ENCODE measurements at regions not wholly inside any gene's neighbourhood (a gene's known extent, or its start where the extent isn't known, plus 50 kb on each side); places are given as distances from the start of the nearest gene placed in this dataset.

GRCh38 chr5:39800042-39800601 is 375.3 kb upstream of the DAB2 start:
- DNase-seq (ENCODE audit: low read depth), result no peak

- DNase-seq (ENCODE audit: low read depth), result no peak
Measured at GRCh38 chr5:39799242-39799641, 374.5 kb upstream of the DAB2 start.

- no peak for DNase-seq (ENCODE audit: low read depth)
Measured at GRCh38 chr5:39794513-39795210, 369.9 kb upstream of the DAB2 start.

- no peak for DNase-seq (ENCODE audit: low read depth)
Measured at GRCh38 chr5:39785410-39785809, 360.6 kb upstream of the DAB2 start.

- no peak for DNase-seq (ENCODE audit: low read depth)
Measured at GRCh38 chr5:39783756-39784421, 359.1 kb upstream of the DAB2 start.

- DNase-seq (ENCODE audit: low read depth), result no peak
Measured at GRCh38 chr5:39780347-39780746, 355.6 kb upstream of the DAB2 start.

GRCh38 chr5:39779831-39780230 is 355.1 kb upstream of the DAB2 start:
- DNase-seq (ENCODE audit: low read depth), result no peak

GRCh38 chr5:39775797-39776365 is 351.1 kb upstream of the DAB2 start:
- no peak for DNase-seq (ENCODE audit: low read depth)

- DNase-seq (ENCODE audit: low read depth), result peak; percentile 45
Measured at GRCh38 chr5:39775086-39775796, 350.5 kb upstream of the DAB2 start.

GRCh38 chr5:39774605-39775004 is 349.8 kb upstream of the DAB2 start:
- no peak for DNase-seq (ENCODE audit: low read depth)

GRCh38 chr5:39772307-39772706 is 347.5 kb upstream of the DAB2 start:
- no peak for DNase-seq (ENCODE audit: low read depth)

GRCh38 chr5:39767916-39768315 is 343.1 kb upstream of the DAB2 start:
- no peak for DNase-seq (ENCODE audit: low read depth)

- no peak for DNase-seq (ENCODE audit: low read depth)
Measured at GRCh38 chr5:39765366-39765765, 340.6 kb upstream of the DAB2 start.

GRCh38 chr5:39762761-39763160 is 338.0 kb upstream of the DAB2 start:
- DNase-seq (ENCODE audit: low read depth), result no peak

GRCh38 chr5:39761199-39761950 is 336.6 kb upstream of the DAB2 start:
- DNase-seq (ENCODE audit: low read depth), result no peak

- peak; percentile 94 for DNase-seq (ENCODE audit: low read depth)
Measured at GRCh38 chr5:39760385-39761198, 335.8 kb upstream of the DAB2 start.

GRCh38 chr5:39759701-39760100 is 334.9 kb upstream of the DAB2 start:
- DNase-seq (ENCODE audit: low read depth), result no peak

GRCh38 chr5:39758426-39758825 is 333.6 kb upstream of the DAB2 start:
- no peak for DNase-seq (ENCODE audit: low read depth)

GRCh38 chr5:39757131-39757530 is 332.4 kb upstream of the DAB2 start:
- no peak for DNase-seq (ENCODE audit: low read depth)

- DNase-seq (ENCODE audit: low read depth), result peak; percentile 92
Measured at GRCh38 chr5:39755986-39756385, 331.2 kb upstream of the DAB2 start.

GRCh38 chr5:39755452-39755851 is 330.7 kb upstream of the DAB2 start:
- DNase-seq (ENCODE audit: low read depth), result no peak

Data from GM04504 (cell line).